GM19438 (cell line): ENCODE measurements at regions not wholly inside any gene's neighbourhood (a gene's known extent, or its start where the extent isn't known, plus 50 kb on each side); places are given as distances from the start of the nearest gene placed in this dataset.
"Not testable (repeated sequence)": the region's sequence is repeated elsewhere in the genome, so short reads cannot be mapped to it uniquely, and the experiment has no call there.

Experiments
- ATAC-seq: cut with Tn5 transposase; IDR thresholded peaks from one replicate; pipeline ENCODE4 v1.9.1; 2021; ENCODE audit warnings: low read depth; ENCODE audit not compliant: unreplicated experiment

- ATAC-seq = no peak
Observed at GRCh38 chr6:8659404-8660189, 224.3 kb upstream of the SLC35B3 start.

- no peak for ATAC-seq
Observed at GRCh38 chr6:8658416-8658815, 223.1 kb upstream of the SLC35B3 start.

GRCh38 chr6:8657522-8657921 is 222.2 kb upstream of the SLC35B3 start:
- ATAC-seq = no peak

GRCh38 chr6:8655670-8656454 is 220.5 kb upstream of the SLC35B3 start:
- ATAC-seq = no peak

GRCh38 chr6:8652710-8653109 is 217.4 kb upstream of the SLC35B3 start:
- no peak for ATAC-seq

- no peak for ATAC-seq
Observed at GRCh38 chr6:8651998-8652397, 216.7 kb upstream of the SLC35B3 start.

- no peak for ATAC-seq
Observed at GRCh38 chr6:8645212-8645611, 209.9 kb upstream of the SLC35B3 start.

- ATAC-seq = no peak
Observed at GRCh38 chr6:8644306-8644705, 209.0 kb upstream of the SLC35B3 start.

GRCh38 chr6:8642854-8643253 is 207.5 kb upstream of the SLC35B3 start:
- ATAC-seq = no peak

- ATAC-seq = no peak
Observed at GRCh38 chr6:8642131-8642530, 206.8 kb upstream of the SLC35B3 start.

- ATAC-seq = no peak
Observed at GRCh38 chr6:8639928-8640649, 204.7 kb upstream of the SLC35B3 start.

- no peak for ATAC-seq
Observed at GRCh38 chr6:8637896-8638597, 202.7 kb upstream of the SLC35B3 start.

GRCh38 chr6:8633762-8634161 is 198.4 kb upstream of the SLC35B3 start:
- no peak for ATAC-seq

- no peak for ATAC-seq
Observed at GRCh38 chr6:8628736-8629135, 193.4 kb upstream of the SLC35B3 start.

- ATAC-seq = no peak
Observed at GRCh38 chr6:8628063-8628462, 192.7 kb upstream of the SLC35B3 start.

- ATAC-seq = no peak
Observed at GRCh38 chr6:8627085-8627861, 191.9 kb upstream of the SLC35B3 start.

GRCh38 chr6:8624665-8625064 is 189.3 kb upstream of the SLC35B3 start:
- ATAC-seq = no peak

GRCh38 chr6:8623441-8623840 is 188.1 kb upstream of the SLC35B3 start:
- no peak for ATAC-seq

- no peak for ATAC-seq
Observed at GRCh38 chr6:8619853-8620252, 184.5 kb upstream of the SLC35B3 start.

GRCh38 chr6:8619408-8619807 is 184.1 kb upstream of the SLC35B3 start:
- ATAC-seq = not testable (repeated sequence)
